ENCODE measurements at regions not wholly inside any gene's neighbourhood (a gene's known extent, or its start where the extent isn't known, plus 50 kb on each side); places are given as distances from the start of the nearest gene placed in this dataset.
A peak's percentile ranks its signal among the peaks of the same experiment; 100 is the strongest.

DNA sequence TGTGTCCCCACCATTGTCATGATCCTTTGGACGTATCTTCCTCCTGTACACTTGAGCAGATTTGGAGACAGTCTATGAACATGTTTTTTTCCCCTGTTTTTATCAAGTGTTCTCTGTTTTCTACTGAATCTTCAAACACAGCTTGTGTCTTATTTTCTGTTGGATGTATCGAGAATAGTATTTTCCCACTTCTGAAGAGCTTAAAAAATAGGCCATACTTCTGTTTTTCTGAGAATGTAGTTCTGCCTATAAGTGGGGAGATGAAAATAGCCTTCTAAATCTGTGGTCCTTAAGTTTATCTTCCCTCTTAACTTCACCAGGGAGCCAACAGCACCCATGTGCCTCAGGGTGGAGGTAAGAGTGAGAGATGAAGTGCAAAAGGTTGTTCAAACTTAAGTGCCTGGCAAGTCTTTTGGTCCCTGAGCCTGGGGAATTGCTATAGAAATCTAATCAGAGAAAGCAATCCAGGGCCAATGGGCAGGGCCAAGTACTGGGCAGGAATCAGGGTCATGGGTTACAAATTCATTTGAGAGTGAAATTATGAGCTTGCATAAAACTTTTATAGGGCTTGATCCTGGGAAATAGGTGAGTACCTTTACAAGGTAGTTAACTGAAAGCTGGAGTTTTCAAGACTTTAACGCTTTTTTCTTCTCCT lies 58.9 kb downstream of the ARF6 start:
- H3K18ac ChIP-seq (ENCODE audit: low read depth in 1 of 2, low read length in 2 of 2): no peak overlapping the region
- H3K23ac ChIP-seq (ENCODE audit: low read length in 2 of 2): no peak overlapping the region
- H3K36me3 ChIP-seq (ENCODE audit: control insufficient read depth in 1 of 2, insufficient read depth in 2 of 2, low read depth in 1 of 2, low read length in 2 of 2): no peaks in the 10 kb centered on the region
- H3K9ac ChIP-seq (ENCODE audit: low read length): no peak overlapping the region
- no peak overlapping the region for H4K91ac ChIP-seq (ENCODE audit: low read length)
- H2AK5ac ChIP-seq (ENCODE audit: low read length, severe bottlenecking): no peak overlapping the region
- H3K4me1 ChIP-seq (ENCODE audit: control insufficient read depth, insufficient read depth, low read depth, low read length): peaks cover 17% of the 10 kb centered on the region
- no peak overlapping the region for H3K4me3 ChIP-seq (ENCODE audit: insufficient read depth in 1 of 2, low read depth in 1 of 2, low read length in 2 of 2)
- H2AFZ ChIP-seq (ENCODE audit: low read depth, low read length): no peak overlapping the region
- no peak overlapping the region for H3K14ac ChIP-seq (ENCODE audit: low read length in 2 of 2)
- H3K9me3 ChIP-seq (ENCODE audit: control insufficient read depth, low read length): no peaks in the 10 kb centered on the region
- DNase-seq: no peak
- H3K79me1 ChIP-seq (replicated peaks; ENCODE audit: low read length, poor library complexity, severe bottlenecking): no peaks in the 10 kb centered on the region
- H2BK15ac ChIP-seq (ENCODE audit: low read depth, poor library complexity, severe bottlenecking): no peak overlapping the region
- H3K27ac ChIP-seq (ENCODE audit: low read length, poor library complexity, severe bottlenecking): no peak overlapping the region
- WGBS: 100% methylated on average over 1 of the region's 3 CpGs
- no peak overlapping the region for H3K4me2 ChIP-seq (ENCODE audit: low read length, poor library complexity, severe bottlenecking)
- H2BK120ac ChIP-seq (ENCODE audit: low read depth, low read length): no peak overlapping the region
- H2BK12ac ChIP-seq (ENCODE audit: low read length in 2 of 2): no peak overlapping the region
- H3K27me3 ChIP-seq (ENCODE audit: control insufficient read depth in 1 of 2, insufficient read depth in 1 of 2, low read length in 2 of 2): no peaks in the 10 kb centered on the region
- H3K4ac ChIP-seq (ENCODE audit: low read depth in 1 of 2, low read length in 2 of 2): no peak overlapping the region
- no peak overlapping the region for H2BK5ac ChIP-seq (ENCODE audit: low read depth, low read length, poor library complexity, severe bottlenecking)
- H4K8ac ChIP-seq (ENCODE audit: low read length): no peak overlapping the region

DNA sequence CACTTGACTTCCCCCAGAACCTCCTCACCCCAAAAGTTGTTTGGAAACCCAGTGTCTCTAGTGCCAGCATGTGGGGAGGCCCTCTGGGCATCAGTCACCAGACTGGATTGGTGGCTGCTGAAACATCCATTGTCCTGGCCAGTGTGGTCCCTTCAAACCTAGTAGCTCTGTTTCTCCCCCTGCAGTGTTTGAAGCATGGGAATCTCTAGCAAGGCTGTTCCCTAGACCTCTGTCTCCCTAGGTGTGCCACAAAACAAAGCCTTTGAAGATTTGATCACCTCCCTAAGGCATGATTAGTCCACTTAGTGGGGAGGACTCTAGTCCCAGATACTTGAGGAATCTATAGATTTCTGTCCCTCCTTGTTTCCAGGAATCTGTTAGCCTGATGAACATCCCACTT lies 60.3 kb downstream of the ARF6 start:
- DNase-seq: no peak

DNA sequence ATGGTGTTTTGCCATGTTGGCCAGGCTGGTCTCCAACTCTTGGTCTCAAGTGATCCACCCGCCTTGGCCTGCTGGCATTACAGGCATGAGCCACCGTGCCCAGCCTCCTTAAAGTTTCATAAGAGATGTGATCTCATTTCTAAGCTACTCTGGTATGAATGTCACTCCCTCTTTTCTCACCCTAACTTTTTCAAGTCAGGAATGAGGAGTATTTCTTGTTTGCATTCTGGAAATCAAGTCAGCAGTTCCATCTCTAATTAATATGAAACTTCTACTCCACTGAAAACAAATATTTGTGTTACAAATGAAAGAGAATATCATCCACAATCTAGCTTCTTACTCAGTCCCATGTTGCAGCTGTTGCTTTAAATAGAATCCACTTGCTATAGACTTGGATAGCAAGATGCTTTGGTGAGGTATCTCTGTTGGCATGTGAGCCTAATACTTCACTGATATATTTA lies 61.3 kb downstream of the ARF6 start:
- 100% methylated on average over 1 of the region's 2 CpGs for WGBS

More for the DNA sequence above, 60.3 kb downstream of the ARF6 start:
- Histone ChIP-seq H2BK120ac (ENCODE audit: low read depth, low read length) (no peak overlapping the region), H2BK5ac (ENCODE audit: low read depth, low read length, poor library complexity, severe bottlenecking) (no peak overlapping the region), H3K23ac (ENCODE audit: low read length in 2 of 2) (peak overlapping the region in 1 of 2 experiments; percentile 18), H4K8ac (ENCODE audit: low read length) (no peak overlapping the region), H4K91ac (ENCODE audit: low read length) (no peak overlapping the region), H3K18ac (ENCODE audit: low read depth in 1 of 2, low read length in 2 of 2) (no peak overlapping the region), H2BK15ac (ENCODE audit: low read depth, poor library complexity, severe bottlenecking) (no peak overlapping the region), H3K4me2 (ENCODE audit: low read length, poor library complexity, severe bottlenecking) (no peak overlapping the region), H3K14ac (ENCODE audit: low read length in 2 of 2) (no peak overlapping the region), H3K9ac (ENCODE audit: low read length) (no peak overlapping the region), H3K27me3 (ENCODE audit: control insufficient read depth in 1 of 2, insufficient read depth in 1 of 2, low read length in 2 of 2) (no peaks in the 10 kb centered on the region), H3K4me1 (ENCODE audit: control insufficient read depth, insufficient read depth, low read depth, low read length) (peaks cover 18% of the 10 kb centered on the region), H3K4ac (ENCODE audit: low read depth in 1 of 2, low read length in 2 of 2) (no peak overlapping the region), H3K9me3 (ENCODE audit: control insufficient read depth, low read length) (no peaks in the 10 kb centered on the region), H3K36me3 (ENCODE audit: control insufficient read depth in 1 of 2, insufficient read depth in 2 of 2, low read depth in 1 of 2, low read length in 2 of 2) (no peaks in the 10 kb centered on the region), H3K27ac (ENCODE audit: low read length, poor library complexity, severe bottlenecking) (peak overlapping the region; percentile 15), H2AFZ (ENCODE audit: low read depth, low read length) (no peak overlapping the region), H3K79me1 (replicated peaks; ENCODE audit: low read length, poor library complexity, severe bottlenecking) (no peaks in the 10 kb centered on the region), H3K4me3 (ENCODE audit: insufficient read depth in 1 of 2, low read depth in 1 of 2, low read length in 2 of 2) (no peak overlapping the region), H2AK5ac (ENCODE audit: low read length, severe bottlenecking) (peak overlapping the region; percentile 82), H2BK12ac (ENCODE audit: low read length in 2 of 2) (no peak overlapping the region)

DNA sequence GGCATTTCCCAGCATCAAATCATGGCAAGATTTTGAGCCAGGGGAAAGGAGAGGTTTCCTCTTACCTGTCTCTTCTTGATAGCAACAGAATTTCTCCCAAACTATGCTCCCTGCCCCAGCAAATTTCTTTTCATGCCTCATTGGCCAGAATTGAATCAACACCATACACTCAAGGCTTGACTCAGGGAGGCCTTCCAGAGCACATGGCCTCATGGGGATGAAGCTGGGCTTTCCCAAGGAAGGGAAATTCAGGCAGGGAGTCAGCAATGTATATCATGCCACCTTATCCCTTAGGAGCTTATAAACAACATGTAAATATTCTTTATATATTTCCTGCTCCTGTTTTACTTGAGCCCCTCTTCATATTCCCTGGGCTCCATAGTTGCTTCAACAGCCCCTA lies 62.1 kb downstream of the ARF6 start:
- Histone ChIP-seq H3K27me3 (ENCODE audit: control insufficient read depth in 1 of 2, insufficient read depth in 1 of 2, low read length in 2 of 2) (no peaks in the 10 kb centered on the region), H2BK5ac (ENCODE audit: low read depth, low read length, poor library complexity, severe bottlenecking) (no peak overlapping the region), H3K4ac (ENCODE audit: low read depth in 1 of 2, low read length in 2 of 2) (no peak overlapping the region), H3K4me2 (ENCODE audit: low read length, poor library complexity, severe bottlenecking) (no peak overlapping the region), H3K18ac (ENCODE audit: low read depth in 1 of 2, low read length in 2 of 2) (no peak overlapping the region), H3K9me3 (ENCODE audit: control insufficient read depth, low read length) (no peaks in the 10 kb centered on the region), H3K4me3 (ENCODE audit: insufficient read depth in 1 of 2, low read depth in 1 of 2, low read length in 2 of 2) (peak overlapping the region in 1 of 2 experiments; percentile 19), H4K8ac (ENCODE audit: low read length) (no peak overlapping the region), H2BK120ac (ENCODE audit: low read depth, low read length) (no peak overlapping the region), H4K91ac (ENCODE audit: low read length) (no peak overlapping the region), H2AK5ac (ENCODE audit: low read length, severe bottlenecking) (peak overlapping the region; percentile 96), H2AFZ (ENCODE audit: low read depth, low read length) (no peak overlapping the region), H3K79me1 (replicated peaks; ENCODE audit: low read length, poor library complexity, severe bottlenecking) (no peaks in the 10 kb centered on the region), H3K9ac (ENCODE audit: low read length) (no peak overlapping the region), H2BK15ac (ENCODE audit: low read depth, poor library complexity, severe bottlenecking) (no peak overlapping the region), H3K14ac (ENCODE audit: low read length in 2 of 2) (no peak overlapping the region), H3K23ac (ENCODE audit: low read length in 2 of 2) (no peak overlapping the region), H3K36me3 (ENCODE audit: control insufficient read depth in 1 of 2, insufficient read depth in 2 of 2, low read depth in 1 of 2, low read length in 2 of 2) (no peaks in the 10 kb centered on the region), H3K27ac (ENCODE audit: low read length, poor library complexity, severe bottlenecking) (peak overlapping the region; percentile 1), H3K4me1 (ENCODE audit: control insufficient read depth, insufficient read depth, low read depth, low read length) (peaks cover 18% of the 10 kb centered on the region), H2BK12ac (ENCODE audit: low read length in 2 of 2) (peak overlapping the region in 1 of 2 experiments; percentile 1)
- no peak for DNase-seq

More for the DNA sequence above, 61.3 kb downstream of the ARF6 start:
- Histone ChIP-seq H3K4me3 (ENCODE audit: insufficient read depth in 1 of 2, low read depth in 1 of 2, low read length in 2 of 2) (no peak overlapping the region), H2BK120ac (ENCODE audit: low read depth, low read length) (no peak overlapping the region), H3K9ac (ENCODE audit: low read length) (no peak overlapping the region), H3K36me3 (ENCODE audit: control insufficient read depth in 1 of 2, insufficient read depth in 2 of 2, low read depth in 1 of 2, low read length in 2 of 2) (no peaks in the 10 kb centered on the region), H2BK15ac (ENCODE audit: low read depth, poor library complexity, severe bottlenecking) (no peak overlapping the region), H3K23ac (ENCODE audit: low read length in 2 of 2) (no peak overlapping the region), H3K4ac (ENCODE audit: low read depth in 1 of 2, low read length in 2 of 2) (no peak overlapping the region), H2BK5ac (ENCODE audit: low read depth, low read length, poor library complexity, severe bottlenecking) (no peak overlapping the region), H3K4me2 (ENCODE audit: low read length, poor library complexity, severe bottlenecking) (no peak overlapping the region), H2AK5ac (ENCODE audit: low read length, severe bottlenecking) (no peak overlapping the region), H3K4me1 (ENCODE audit: control insufficient read depth, insufficient read depth, low read depth, low read length) (peaks cover 18% of the 10 kb centered on the region), H3K18ac (ENCODE audit: low read depth in 1 of 2, low read length in 2 of 2) (no peak overlapping the region), H3K14ac (ENCODE audit: low read length in 2 of 2) (no peak overlapping the region), H3K79me1 (replicated peaks; ENCODE audit: low read length, poor library complexity, severe bottlenecking) (no peaks in the 10 kb centered on the region), H4K8ac (ENCODE audit: low read length) (no peak overlapping the region), H3K9me3 (ENCODE audit: control insufficient read depth, low read length) (no peaks in the 10 kb centered on the region), H2AFZ (ENCODE audit: low read depth, low read length) (no peak overlapping the region), H3K27me3 (ENCODE audit: control insufficient read depth in 1 of 2, insufficient read depth in 1 of 2, low read length in 2 of 2) (no peaks in the 10 kb centered on the region), H3K27ac (ENCODE audit: low read length, poor library complexity, severe bottlenecking) (no peak overlapping the region), H4K91ac (ENCODE audit: low read length) (no peak overlapping the region), H2BK12ac (ENCODE audit: low read length in 2 of 2) (no peak overlapping the region)
- DNase-seq: peak; percentile 52

Data from mesenchymal stem cell (in vitro differentiated cells and primary cell).